Loucy (cell line): ENCODE measurements at regions not wholly inside any gene's neighbourhood (a gene's known extent, or its start where the extent isn't known, plus 50 kb on each side); places are given as distances from the start of the nearest gene placed in this dataset.

Experiments
- H2AFZ ChIP-seq: fragments of 200-600 bp; sonication (generic); 2 replicates; pipeline ENCODE4 v1.6.0; 2016; ENCODE audit warnings: antibody characterized with exemption, mild to moderate bottlenecking, low read length, moderate library complexity
- H3F3A ChIP-seq: fragments of 200-600 bp; 2 replicates; pipeline ENCODE4 v1.6.0; 2016; ENCODE audit warnings: antibody characterized with exemption, low read depth, mild to moderate bottlenecking
- H3K27me3 ChIP-seq: fragments of 200-600 bp; sonication (generic); 2 replicates; pipeline ENCODE4 v1.6.1; 2014; ENCODE audit warnings: low read length, mild to moderate bottlenecking; ENCODE audit not compliant: insufficient read depth, poor library complexity, severe bottlenecking
- H3K36me3 ChIP-seq: fragments of 200-600 bp; sonication (generic); 2 replicates; pipeline ENCODE4 v1.6.1; 2016; ENCODE audit warnings: low read length; ENCODE audit not compliant: insufficient read depth
- H3K4me1 ChIP-seq: fragments of 200-600 bp; sonication (generic); 2 replicates; pipeline ENCODE4 v1.5.1; 2014; ENCODE audit warnings: low read length, mild to moderate bottlenecking; ENCODE audit not compliant: insufficient read depth, poor library complexity, severe bottlenecking
- H3K4me2 ChIP-seq: fragments of 200-600 bp; sonication (generic); 2 replicates; pipeline ENCODE4 v1.6.0; 2014; ENCODE audit warnings: antibody characterized with exemption, low read length, low read depth, mild to moderate bottlenecking; ENCODE audit not compliant: poor library complexity, severe bottlenecking
- H3K4me3 ChIP-seq: fragments of 200-600 bp; sonication (generic); 2 replicates; pipeline ENCODE4 v1.5.1; 2014; ENCODE audit warnings: low read length, mild to moderate bottlenecking, mixed read lengths; ENCODE audit not compliant: poor library complexity, severe bottlenecking
- H3K79me2 ChIP-seq: fragments of 200-600 bp; sonication (generic); 2 replicates; pipeline ENCODE4 v1.6.1; 2014; ENCODE audit warnings: low read length; ENCODE audit not compliant: insufficient read depth
- H3K9ac ChIP-seq: fragments of 200-600 bp; sonication (generic); 2 replicates; pipeline ENCODE4 v1.6.0; 2014; ENCODE audit warnings: mild to moderate bottlenecking, low read depth, low read length, moderate library complexity; ENCODE audit not compliant: poor library complexity, severe bottlenecking
- H3K9me2 ChIP-seq: fragments of 200-600 bp; sonication (generic); replicated peaks from 2 replicates; pipeline ENCODE4 v1.6.1; 2016; ENCODE audit warnings: low read depth, low read length, mixed read lengths
- H3K9me3 ChIP-seq: fragments of 200-600 bp; sonication (generic); 2 replicates; pipeline ENCODE4 v1.6.1; 2014; ENCODE audit warnings: mild to moderate bottlenecking, antibody characterized with exemption, low read length, low read depth; ENCODE audit not compliant: insufficient read depth
- H4K20me1 ChIP-seq: fragments of 200-600 bp; sonication (generic); 2 replicates; pipeline ENCODE4 v1.6.0; 2014; ENCODE audit warnings: antibody characterized with exemption, low read length, mild to moderate bottlenecking; ENCODE audit not compliant: insufficient read depth, poor library complexity, severe bottlenecking
- EZH2phosphoT487 ChIP-seq: fragments of 200-600 bp; IDR thresholded peaks from 2 replicates; pipeline ENCODE4 v1.6.1; 2018; ENCODE audit warnings: antibody characterized with exemption, mild to moderate bottlenecking, moderate library complexity, borderline replicate concordance
- TF ChIP-seq, protein P1 (sequence below): fragments of 200-600 bp; sonication (generic); conservative IDR thresholded peaks from 2 replicates; pipeline ENCODE4 v1.5.1; 2014; ENCODE audit warnings: mild to moderate bottlenecking, antibody characterized with exemption, low read length

DNA sequence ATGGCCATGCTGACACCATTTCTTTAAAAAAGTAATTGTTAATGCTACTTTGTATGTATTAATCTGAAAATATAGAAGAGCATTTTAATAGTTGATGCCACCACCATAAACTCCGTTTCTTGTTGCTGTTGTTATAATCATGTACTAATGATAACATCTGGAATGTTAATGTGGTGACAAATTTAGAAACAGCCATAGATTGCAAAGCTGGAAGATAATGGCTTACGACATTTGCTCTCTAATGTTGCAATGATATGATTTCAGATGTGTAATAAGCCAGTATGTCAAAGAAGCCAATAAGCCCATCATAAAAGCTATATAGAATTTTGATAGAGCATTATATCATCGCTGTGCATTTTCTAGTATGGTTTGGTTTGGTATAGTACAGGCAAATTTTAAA is 579.4 kb upstream of the ZFP42 start:
- no peaks in the 10 kb centered on the region for H3K4me1 ChIP-seq
- no peaks in the 10 kb centered on the region for H3K79me2 ChIP-seq
- no peak overlapping the region for H3K4me2 ChIP-seq
- H3K4me3 ChIP-seq = no peak overlapping the region
- H3K9ac ChIP-seq = no peak overlapping the region
- peaks cover 2% of the 10 kb centered on the region; the same call in 1 of the 2 replicates for H3K9me3 ChIP-seq
- no peak for TF ChIP-seq EZH2phosphoT487
- TF ChIP-seq, protein P1, sequence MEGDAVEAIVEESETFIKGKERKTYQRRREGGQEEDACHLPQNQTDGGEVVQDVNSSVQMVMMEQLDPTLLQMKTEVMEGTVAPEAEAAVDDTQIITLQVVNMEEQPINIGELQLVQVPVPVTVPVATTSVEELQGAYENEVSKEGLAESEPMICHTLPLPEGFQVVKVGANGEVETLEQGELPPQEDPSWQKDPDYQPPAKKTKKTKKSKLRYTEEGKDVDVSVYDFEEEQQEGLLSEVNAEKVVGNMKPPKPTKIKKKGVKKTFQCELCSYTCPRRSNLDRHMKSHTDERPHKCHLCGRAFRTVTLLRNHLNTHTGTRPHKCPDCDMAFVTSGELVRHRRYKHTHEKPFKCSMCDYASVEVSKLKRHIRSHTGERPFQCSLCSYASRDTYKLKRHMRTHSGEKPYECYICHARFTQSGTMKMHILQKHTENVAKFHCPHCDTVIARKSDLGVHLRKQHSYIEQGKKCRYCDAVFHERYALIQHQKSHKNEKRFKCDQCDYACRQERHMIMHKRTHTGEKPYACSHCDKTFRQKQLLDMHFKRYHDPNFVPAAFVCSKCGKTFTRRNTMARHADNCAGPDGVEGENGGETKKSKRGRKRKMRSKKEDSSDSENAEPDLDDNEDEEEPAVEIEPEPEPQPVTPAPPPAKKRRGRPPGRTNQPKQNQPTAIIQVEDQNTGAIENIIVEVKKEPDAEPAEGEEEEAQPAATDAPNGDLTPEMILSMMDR = no peak
- H3K36me3 ChIP-seq = no peaks in the 10 kb centered on the region
- no peaks in the 10 kb centered on the region for H4K20me1 ChIP-seq
- H3K9me2 ChIP-seq = no peaks in the 10 kb centered on the region
- H2AFZ ChIP-seq = no peak overlapping the region
- H3F3A ChIP-seq = no peaks in the 10 kb centered on the region
- no peaks in the 10 kb centered on the region for H3K27me3 ChIP-seq

DNA sequence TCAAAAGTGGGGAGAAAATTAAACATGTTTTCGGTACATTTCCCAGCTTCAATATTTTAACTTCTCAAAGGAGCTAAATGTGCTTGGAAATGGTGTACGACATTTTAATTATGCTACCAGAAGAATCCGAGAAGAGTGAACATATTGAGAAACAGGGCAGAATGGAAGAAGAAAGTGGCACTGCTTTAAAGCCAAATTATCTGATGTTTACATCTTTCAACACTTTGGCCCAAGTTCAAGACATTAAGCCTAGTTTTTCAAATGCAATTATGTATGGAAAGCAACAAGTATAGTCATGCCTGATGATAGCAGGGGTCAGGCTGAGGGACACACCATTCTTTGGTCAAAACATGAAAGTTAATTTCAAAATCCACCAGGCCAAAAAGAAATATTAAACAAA is 577.9 kb upstream of the ZFP42 start:
- no peaks in the 10 kb centered on the region for H3K4me1 ChIP-seq
- no peaks in the 10 kb centered on the region for H3K27me3 ChIP-seq
- no peaks in the 10 kb centered on the region for H3F3A ChIP-seq
- H3K9me3 ChIP-seq = no peaks in the 10 kb centered on the region; the same call in 1 of the 2 replicates
- no peaks in the 10 kb centered on the region for H3K79me2 ChIP-seq
- TF ChIP-seq, protein P1 = no peak
- TF ChIP-seq EZH2phosphoT487 = no peak
- H4K20me1 ChIP-seq = no peaks in the 10 kb centered on the region
- H3K36me3 ChIP-seq = no peaks in the 10 kb centered on the region
- no peak overlapping the region for H3K4me2 ChIP-seq
- no peak overlapping the region for H3K9ac ChIP-seq
- H2AFZ ChIP-seq = no peak overlapping the region
- no peaks in the 10 kb centered on the region for H3K9me2 ChIP-seq
- no peak overlapping the region for H3K4me3 ChIP-seq

GRCh38 chr4:187422655-187423054 is 572.9 kb upstream of the ZFP42 start:
- no peaks in the 10 kb centered on the region for H3F3A ChIP-seq
- H3K4me1 ChIP-seq = no peaks in the 10 kb centered on the region
- H3K36me3 ChIP-seq = no peaks in the 10 kb centered on the region
- no peaks in the 10 kb centered on the region; the same call in 1 of the 2 replicates for H3K9me3 ChIP-seq
- H3K4me2 ChIP-seq = no peak overlapping the region
- no peak overlapping the region for H3K9ac ChIP-seq
- H3K79me2 ChIP-seq = no peaks in the 10 kb centered on the region
- no peaks in the 10 kb centered on the region for H4K20me1 ChIP-seq
- no peak overlapping the region for H3K4me3 ChIP-seq
- no peaks in the 10 kb centered on the region for H3K9me2 ChIP-seq
- H2AFZ ChIP-seq = no peak overlapping the region
- no peak for TF ChIP-seq EZH2phosphoT487
- TF ChIP-seq, protein P1 = no peak
- no peaks in the 10 kb centered on the region for H3K27me3 ChIP-seq
